Umbilical cord (tissue), 1 donor: ENCODE measurements at regions not wholly inside any gene's neighbourhood (a gene's known extent, or its start where the extent isn't known, plus 50 kb on each side); places are given as distances from the start of the nearest gene placed in this dataset.
"Not testable (repeated sequence)": the region's sequence is repeated elsewhere in the genome, so short reads cannot be mapped to it uniquely, and the experiment has no call there.

Experiments
- DNase-seq: peaks from one replicate; pipeline ENCODE4 v3.0.0-alpha.2; 2015; ENCODE audit warnings: low spot score

GRCh38 chr13:78139765-78140164 lies 221.1 kb upstream of the EDNRB start:
- no peak for DNase-seq

GRCh38 chr13:78138756-78139155 lies 220.1 kb upstream of the EDNRB start:
- no peak for DNase-seq

GRCh38 chr13:78137404-78138142 lies 218.9 kb upstream of the EDNRB start:
- DNase-seq, result peak; percentile 75

GRCh38 chr13:78136966-78137365 lies 218.3 kb upstream of the EDNRB start:
- DNase-seq, result no peak

GRCh38 chr13:78133511-78133910 lies 214.9 kb upstream of the EDNRB start:
- DNase-seq, result no peak

- no peak for DNase-seq
Observed at GRCh38 chr13:78131811-78132210, 213.2 kb upstream of the EDNRB start.

- DNase-seq, result no peak
Observed at GRCh38 chr13:78131346-78131745, 212.7 kb upstream of the EDNRB start.

GRCh38 chr13:78129823-78130222 lies 211.2 kb upstream of the EDNRB start:
- peak; percentile 14 for DNase-seq

- no peak for DNase-seq
Observed at GRCh38 chr13:78129359-78129758, 210.7 kb upstream of the EDNRB start.

- peak; percentile 70 for DNase-seq
Observed at GRCh38 chr13:78121459-78122348, 203.1 kb upstream of the EDNRB start.

GRCh38 chr13:78121001-78121400 lies 202.4 kb upstream of the EDNRB start:
- DNase-seq, result no peak

- not testable (repeated sequence) for DNase-seq
Observed at GRCh38 chr13:78120144-78120543, 201.5 kb upstream of the EDNRB start.

GRCh38 chr13:78117070-78117469 lies 198.4 kb upstream of the EDNRB start:
- not testable (repeated sequence) for DNase-seq

- no peak for DNase-seq
Observed at GRCh38 chr13:78105656-78106055, 187.0 kb upstream of the EDNRB start.

GRCh38 chr13:78103936-78104335 lies 185.3 kb upstream of the EDNRB start:
- DNase-seq, result no peak

GRCh38 chr13:78102741-78103140 lies 184.1 kb upstream of the EDNRB start:
- DNase-seq, result no peak

GRCh38 chr13:78102121-78102677 lies 183.6 kb upstream of the EDNRB start:
- peak; percentile 24 for DNase-seq

GRCh38 chr13:78100486-78100885 lies 181.9 kb upstream of the EDNRB start:
- DNase-seq, result no peak

GRCh38 chr13:78098249-78098648 lies 179.6 kb upstream of the EDNRB start:
- DNase-seq, result no peak

GRCh38 chr13:78096221-78096620 lies 177.6 kb upstream of the EDNRB start:
- no peak for DNase-seq

GRCh38 chr13:78087966-78088678 lies 169.5 kb upstream of the EDNRB start:
- no peak for DNase-seq
